Mesenchymal stem cell (in vitro differentiated cells and primary cell): ENCODE measurements at regions not wholly inside any gene's neighbourhood (a gene's known extent, or its start where the extent isn't known, plus 50 kb on each side); places are given as distances from the start of the nearest gene placed in this dataset.
A peak's percentile ranks its signal among the peaks of the same experiment; 100 is the strongest.

Source experiments
- DNase-seq: peaks from one replicate; pipeline ENCODE4 v3.0.0-alpha.2; 2013
- H2AFZ ChIP-seq: one replicate; pipeline ENCODE4 v1.6.1; 2013; ENCODE audit warnings: low read depth, mild to moderate bottlenecking, control low read depth, inconsistent platforms, low read length, moderate library complexity
- H2AK5ac ChIP-seq: 2 replicates; pipeline ENCODE4 v1.6.1; 2013; ENCODE audit warnings: low read length, moderate library complexity, mild to moderate bottlenecking, inconsistent platforms; ENCODE audit not compliant: severe bottlenecking
- H2BK120ac ChIP-seq: one replicate; pipeline ENCODE4 v1.6.1; 2013; ENCODE audit warnings: low read depth, mild to moderate bottlenecking, inconsistent platforms, low read length, moderate library complexity
- H2BK12ac ChIP-seq, 2 experiments: one replicate each; pipeline ENCODE4 v1.6.1; 2013; ENCODE audit warnings: inconsistent platforms in 2 of 2, low read length in 2 of 2, mild to moderate bottlenecking in 2 of 2, moderate library complexity in 2 of 2, control low read depth in 1 of 2
- H2BK15ac ChIP-seq: one replicate; pipeline ENCODE4 v1.6.1; 2013; ENCODE audit warnings: mild to moderate bottlenecking, low read depth, inconsistent platforms; ENCODE audit not compliant: poor library complexity, severe bottlenecking
- H2BK5ac ChIP-seq: 2 replicates; pipeline ENCODE4 v1.6.1; 2013; ENCODE audit warnings: low read depth, mild to moderate bottlenecking, low read length, control low read depth, inconsistent platforms; ENCODE audit not compliant: poor library complexity, severe bottlenecking
- H3K14ac ChIP-seq, 2 experiments: one replicate each; pipeline ENCODE4 v1.6.1; 2013; ENCODE audit warnings: inconsistent platforms in 2 of 2, low read length in 2 of 2, control low read depth in 1 of 2, mild to moderate bottlenecking in 1 of 2, moderate library complexity in 1 of 2
- H3K18ac ChIP-seq, 2 experiments: one replicate each; pipeline ENCODE4 v1.6.1; 2013; ENCODE audit warnings: inconsistent platforms in 2 of 2, low read length in 2 of 2, control low read depth in 1 of 2, low read depth in 1 of 2, mild to moderate bottlenecking in 1 of 2
- H3K23ac ChIP-seq, 2 experiments: one replicate each; pipeline ENCODE4 v1.6.1; 2013; ENCODE audit warnings: inconsistent platforms in 2 of 2, low read length in 2 of 2, mild to moderate bottlenecking in 2 of 2, moderate library complexity in 2 of 2, control low read depth in 1 of 2
- H3K27ac ChIP-seq: 2 replicates; pipeline ENCODE4 v1.5.1; 2013; ENCODE audit warnings: mild to moderate bottlenecking, moderate library complexity, low read length, control low read depth, inconsistent platforms; ENCODE audit not compliant: poor library complexity, severe bottlenecking
- H3K27me3 ChIP-seq, 2 experiments: 2 replicates each; pipeline versions ENCODE4 v1.6.1 to v1.7.0; 2013; ENCODE audit warnings: low read length in 2 of 2, mild to moderate bottlenecking in 2 of 2, moderate library complexity in 2 of 2, control low read depth in 1 of 2, inconsistent platforms in 1 of 2; ENCODE audit not compliant: control insufficient read depth in 1 of 2, insufficient read depth in 1 of 2
- H3K36me3 ChIP-seq, 2 experiments: 2 replicates each; pipeline versions ENCODE4 v1.6.1 to v1.7.0; 2013; ENCODE audit warnings: low read length in 2 of 2, control low read depth in 1 of 2, inconsistent platforms in 1 of 2, low read depth in 1 of 2, mild to moderate bottlenecking in 1 of 2; ENCODE audit not compliant: insufficient read depth in 2 of 2, control insufficient read depth in 1 of 2
- H3K4ac ChIP-seq, 2 experiments: one replicate each; pipeline ENCODE4 v1.6.1; 2013; ENCODE audit warnings: inconsistent platforms in 2 of 2, low read length in 2 of 2, mild to moderate bottlenecking in 2 of 2, moderate library complexity in 2 of 2, control low read depth in 1 of 2, low read depth in 1 of 2
- H3K4me1 ChIP-seq: 2 replicates; pipeline ENCODE4 v1.6.1; 2013; ENCODE audit warnings: low read depth, low read length, control low read depth; ENCODE audit not compliant: control insufficient read depth, insufficient read depth
- H3K4me2 ChIP-seq: 2 replicates; pipeline ENCODE4 v1.6.1; 2013; ENCODE audit warnings: low read length, mild to moderate bottlenecking, inconsistent platforms; ENCODE audit not compliant: poor library complexity, severe bottlenecking
- H3K4me3 ChIP-seq, 2 experiments: 2 replicates each; pipeline versions ENCODE4 v1.5.1 to v1.7.0; 2013; ENCODE audit warnings: low read length in 2 of 2, mild to moderate bottlenecking in 2 of 2, control low read depth in 1 of 2, low read depth in 1 of 2; ENCODE audit not compliant: insufficient read depth in 1 of 2
- H3K79me1 ChIP-seq: replicated peaks from 2 replicates; pipeline ENCODE4 v1.6.1; 2013; ENCODE audit warnings: mild to moderate bottlenecking, control low read depth, low read length, inconsistent platforms; ENCODE audit not compliant: poor library complexity, severe bottlenecking
- H3K9ac ChIP-seq: 2 replicates; pipeline ENCODE4 v1.7.0; 2013; ENCODE audit warnings: mild to moderate bottlenecking, low read length, moderate library complexity
- H3K9me3 ChIP-seq: 2 replicates; pipeline ENCODE4 v1.7.0; 2013; ENCODE audit warnings: mild to moderate bottlenecking, low read length; ENCODE audit not compliant: control insufficient read depth
- H4K8ac ChIP-seq: one replicate; pipeline ENCODE4 v1.6.1; 2013; ENCODE audit warnings: inconsistent platforms, mild to moderate bottlenecking, low read length, moderate library complexity
- H4K91ac ChIP-seq: one replicate; pipeline ENCODE4 v1.6.1; 2013; ENCODE audit warnings: mild to moderate bottlenecking, low read length, inconsistent platforms
- WGBS: methylation state at CpG from one replicate; pipeline ENCODE4 v1.1.7; 2013; ENCODE audit warnings: mixed read lengths; 5-methylcytosine and 5-hydroxymethylcytosine counted together

DNA sequence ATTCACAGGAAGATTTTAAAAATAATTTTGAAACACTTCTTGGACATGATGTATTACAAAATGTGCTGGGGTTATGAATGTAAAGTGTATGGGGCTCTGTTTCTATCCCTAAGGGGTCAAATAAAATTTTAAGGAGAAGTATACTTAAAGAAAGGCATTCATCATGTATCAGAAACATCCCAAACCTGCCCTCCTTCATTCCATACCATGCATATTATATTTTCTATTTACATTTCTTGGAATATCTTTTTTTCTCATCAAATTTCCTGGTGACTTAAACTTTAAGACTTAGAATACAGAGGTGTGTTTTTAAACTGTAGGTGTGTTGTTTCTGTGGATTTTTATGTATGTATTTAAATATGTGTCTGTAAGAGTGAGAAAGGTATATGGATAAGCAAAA is 96.1 kb upstream of the ADAMTS19 start:
- DNase-seq = no peak
- H3K4me1 ChIP-seq = no peaks in the 10 kb centered on the region
- H3K4me3 ChIP-seq = no peak overlapping the region

DNA sequence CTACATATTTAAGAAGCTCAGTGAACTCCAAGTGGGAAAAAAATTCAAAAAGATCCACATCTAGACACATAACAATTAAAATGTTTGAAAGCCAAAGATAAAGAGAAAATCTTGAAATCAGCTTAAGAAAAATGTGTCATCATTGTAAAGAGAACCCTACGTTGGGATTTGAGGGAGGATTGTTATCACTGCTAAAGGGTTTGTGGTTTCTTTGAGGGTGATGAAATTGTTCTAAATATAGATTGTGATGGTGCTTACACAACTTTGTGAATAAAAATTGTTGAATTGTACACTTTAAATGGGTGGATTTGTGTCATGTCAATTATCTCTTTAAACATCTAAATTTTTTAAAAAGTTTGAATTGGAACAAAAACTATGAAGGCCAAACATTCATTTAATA is 92.2 kb upstream of the ADAMTS19 start:
- Histone ChIP-seq H3K4ac (no peak overlapping the region), H3K27me3 (no peaks in the 10 kb centered on the region), H3K23ac (no peak overlapping the region), H3K4me2 (no peak overlapping the region), H2BK5ac (no peak overlapping the region), H3K4me1 (no peaks in the 10 kb centered on the region), H3K9me3 (peaks cover 7% of the 10 kb centered on the region), H3K18ac (no peak overlapping the region), H3K14ac (no peak overlapping the region), H2AK5ac (no peak overlapping the region), H3K4me3 (no peak overlapping the region), H2BK15ac (no peak overlapping the region), H3K27ac (no peak overlapping the region), H4K8ac (no peak overlapping the region), H4K91ac (no peak overlapping the region), H3K36me3 (no peaks in the 10 kb centered on the region), H3K79me1 (no peaks in the 10 kb centered on the region), H3K9ac (peak overlapping the region; percentile 73), H2BK12ac (no peak overlapping the region), H2AFZ (no peak overlapping the region), H2BK120ac (no peak overlapping the region)
- DNase-seq = peak; percentile 83
- WGBS = 6% methylated on average over 1 of the region's 1 CpG

More for the DNA sequence above, 96.1 kb upstream of the ADAMTS19 start:
- Histone ChIP-seq H3K18ac (no peak overlapping the region), H4K91ac (no peak overlapping the region), H3K4me2 (no peak overlapping the region), H3K23ac (no peak overlapping the region), H2BK12ac (no peak overlapping the region), H3K4ac (no peak overlapping the region), H3K36me3 (no peaks in the 10 kb centered on the region), H2BK15ac (no peak overlapping the region), H2BK120ac (no peak overlapping the region), H3K9ac (no peak overlapping the region), H3K14ac (no peak overlapping the region), H4K8ac (no peak overlapping the region), H2AFZ (no peak overlapping the region), H2AK5ac (no peak overlapping the region), H3K27ac (no peak overlapping the region), H2BK5ac (no peak overlapping the region), H3K79me1 (no peaks in the 10 kb centered on the region), H3K9me3 (peaks cover 7% of the 10 kb centered on the region), H3K27me3 (no peaks in the 10 kb centered on the region)

DNA sequence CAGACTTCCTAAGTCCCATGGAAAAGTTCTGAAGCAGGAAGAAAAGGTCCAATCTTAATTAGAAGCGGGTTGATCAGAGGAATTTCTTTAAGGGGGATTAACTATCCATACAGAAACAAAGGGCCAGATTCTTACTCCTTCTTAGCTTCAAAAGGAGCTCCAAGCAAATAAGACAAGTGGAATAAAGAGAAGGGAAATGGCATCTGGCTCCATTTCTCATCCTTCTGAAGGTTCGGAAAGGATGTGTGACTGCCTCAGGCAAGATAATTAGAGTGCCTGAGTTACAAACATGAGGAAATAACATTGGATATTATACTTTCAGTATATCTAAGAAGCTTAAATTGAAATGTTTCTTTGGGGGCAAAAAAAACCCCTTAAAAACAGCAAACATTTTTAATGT is 88.1 kb upstream of the ADAMTS19 start:
- Histone ChIP-seq H2BK120ac (no peak overlapping the region), H3K4me2 (no peak overlapping the region), H3K27ac (no peak overlapping the region), H3K23ac (no peak overlapping the region), H3K18ac (no peak overlapping the region), H3K36me3 (no peaks in the 10 kb centered on the region), H2BK12ac (no peak overlapping the region), H3K9ac (no peak overlapping the region), H4K8ac (no peak overlapping the region), H3K14ac (no peak overlapping the region), H4K91ac (no peak overlapping the region), H3K4me3 (no peak overlapping the region), H2BK5ac (no peak overlapping the region), H2AK5ac (no peak overlapping the region), H3K9me3 (no peaks in the 10 kb centered on the region), H3K4ac (no peak overlapping the region), H2BK15ac (no peak overlapping the region), H3K79me1 (no peaks in the 10 kb centered on the region), H3K27me3 (no peaks in the 10 kb centered on the region), H2AFZ (no peak overlapping the region), H3K4me1 (no peaks in the 10 kb centered on the region)
- DNase-seq = no peak
- WGBS = no CpG with 5 or more reads among the region's 2 CpGs

DNA sequence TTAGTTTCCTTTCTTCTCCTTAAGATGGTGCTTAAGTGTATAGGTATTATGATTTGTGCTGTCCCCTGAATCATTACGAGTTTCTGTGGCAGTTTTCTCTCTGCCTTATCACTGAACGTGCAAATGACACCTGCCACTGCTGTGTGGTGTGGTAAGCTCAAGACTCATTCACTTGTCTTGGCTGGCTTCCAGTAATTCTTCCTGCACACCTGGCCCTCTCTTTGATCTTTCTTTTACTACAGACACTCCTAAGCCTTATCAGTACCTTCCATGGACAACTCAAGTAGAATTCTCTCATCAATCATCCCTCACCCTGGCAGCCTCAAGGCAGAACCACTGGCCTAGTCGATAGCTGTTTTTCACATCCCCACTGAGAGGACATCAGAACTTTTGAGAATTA is 82.6 kb upstream of the ADAMTS19 start:
- H2AFZ ChIP-seq = no peak overlapping the region
- no peak overlapping the region for H2BK15ac ChIP-seq
- H3K36me3 ChIP-seq = no peaks in the 10 kb centered on the region
- H3K9ac ChIP-seq = no peak overlapping the region
- H3K79me1 ChIP-seq = no peaks in the 10 kb centered on the region
- no peaks in the 10 kb centered on the region for H3K9me3 ChIP-seq
- H4K91ac ChIP-seq = no peak overlapping the region
- peak overlapping the region; percentile 1 to 8 for H3K18ac ChIP-seq
- H2BK120ac ChIP-seq = no peak overlapping the region
- no peak overlapping the region for H3K23ac ChIP-seq
- WGBS = 54% methylated on average over 3 of the region's 3 CpGs
- H3K14ac ChIP-seq = no peak overlapping the region
- no peak overlapping the region for H3K4me3 ChIP-seq
- H3K27me3 ChIP-seq = no peaks in the 10 kb centered on the region
- H2BK5ac ChIP-seq = no peak overlapping the region
- H3K4me2 ChIP-seq = no peak overlapping the region
- H2AK5ac ChIP-seq = no peak overlapping the region
- no peak overlapping the region for H3K27ac ChIP-seq
- peak overlapping the region in 1 of 2 experiments; percentile 63 for H2BK12ac ChIP-seq
- H3K4me1 ChIP-seq = no peaks in the 10 kb centered on the region
- no peak for DNase-seq
- no peak overlapping the region for H4K8ac ChIP-seq
- no peak overlapping the region for H3K4ac ChIP-seq
